A673 (cell line): ENCODE measurements at regions not wholly inside any gene's neighbourhood (a gene's known extent, or its start where the extent isn't known, plus 50 kb on each side); places are given as distances from the start of the nearest gene placed in this dataset.

Experiments used
- BruUV-seq: library from RNA; stranded (reverse); fragments of 400-500 nt; replicated peaks from 2 replicates; lab custom pipeline; 2021; lab: Mats Ljungman, UMichigan
- CTCF ChIA-PET: fragments of 300-600 bp; sonication (Branson Sonifier 250); formaldehyde crosslinking; loops from one replicate; lab custom pipeline; 2022; ENCODE audit warnings: antibody characterized with exemption; lab: Charles Lee
- POLR2A ChIA-PET: fragments of 300-600 bp; sonication (Branson Sonifier 250); formaldehyde crosslinking; loops from one replicate; lab custom pipeline; 2022; ENCODE audit warnings: antibody characterized with exemption; ENCODE audit not compliant: low non-redundant PET; lab: Charles Lee
- DNase-seq: peaks from one replicate; pipeline ENCODE4 v3.0.0-alpha.2; 2015; ENCODE audit warnings: low spot score
- H3K27ac ChIP-seq: fragments of 200-600 bp; sonication (generic); 2 replicates; pipeline ENCODE4 v1.5.1; 2016; ENCODE audit warnings: mixed run types, low read depth, mild to moderate bottlenecking, mixed read lengths, antibody characterized with exemption, low read length; ENCODE audit not compliant: poor library complexity, severe bottlenecking
- H3K27me3 ChIP-seq: fragments of 200-600 bp; sonication (generic); replicated peaks from 2 replicates; pipeline ENCODE4 v1.6.1; 2017; ENCODE audit warnings: mixed run types, low read depth, mild to moderate bottlenecking, mixed read lengths, antibody characterized with exemption, low read length; ENCODE audit not compliant: insufficient read depth, poor library complexity
- H3K36me3 ChIP-seq: fragments of 200-600 bp; sonication (generic); 2 replicates; pipeline ENCODE4 v1.6.1; 2016; ENCODE audit warnings: mixed run types, mild to moderate bottlenecking, mixed read lengths, antibody characterized with exemption, low read length; ENCODE audit not compliant: insufficient read depth, poor library complexity, severe bottlenecking
- H3K4me1 ChIP-seq: fragments of 200-600 bp; sonication (generic); 2 replicates; pipeline ENCODE4 v1.6.1; 2017; ENCODE audit warnings: mixed run types, mild to moderate bottlenecking, mixed read lengths, antibody characterized with exemption, low read length; ENCODE audit not compliant: insufficient read depth, poor library complexity, severe bottlenecking
- H3K4me3 ChIP-seq: fragments of 200-600 bp; sonication (generic); 2 replicates; pipeline ENCODE4 v1.5.1; 2016; ENCODE audit warnings: low read depth, mixed run types, mild to moderate bottlenecking, mixed read lengths, low read length; ENCODE audit not compliant: poor library complexity, severe bottlenecking
- H3K9me3 ChIP-seq: fragments of 200-600 bp; sonication (generic); 2 replicates; pipeline ENCODE4 v1.6.1; 2016; ENCODE audit warnings: mixed run types, low read depth, mild to moderate bottlenecking, mixed read lengths, antibody characterized with exemption, low read length; ENCODE audit not compliant: poor library complexity, severe bottlenecking
- CTCF ChIP-seq: fragments of 300-800, 200-600 bp; sonication (generic); conservative IDR thresholded peaks from 2 replicates; pipeline ENCODE4 v1.5.1; 2017; ENCODE audit warnings: low read depth, mild to moderate bottlenecking, antibody characterized with exemption, low read length, moderate library complexity, mixed read lengths
- EZH2 ChIP-seq: fragments of 200-600 bp; sonication (generic); IDR thresholded peaks from 2 replicates; pipeline ENCODE4 v1.6.1; 2017; ENCODE audit warnings: borderline replicate concordance, low read depth, mild to moderate bottlenecking, mixed read lengths, antibody characterized with exemption, low read length; ENCODE audit not compliant: poor library complexity, severe bottlenecking
- intact Hi-C: fragments of 100-400 bp; cut with micrococcal nuclease; formaldehyde crosslinking; loops from one replicate; pipeline ENCODE4 v1.10.0; 2022; ENCODE audit not compliant: unreplicated experiment

GRCh38 chr7:33814400-33814799 lies 90.9 kb upstream of the BMPER start:
- no peak overlapping the region for H3K27ac ChIP-seq
- no peaks in the 10 kb centered on the region for H3K36me3 ChIP-seq
- no TSS peak for BruUV-seq
- no peak overlapping the region for H3K4me3 ChIP-seq
- CTCF ChIA-PET = no interaction called here
- TF ChIP-seq EZH2 (no peak), CTCF (no peak)
- H3K27me3 ChIP-seq = no peaks in the 10 kb centered on the region
- intact Hi-C loops = no loop called here
- no peaks in the 10 kb centered on the region for H3K4me1 ChIP-seq
- no peaks in the 10 kb centered on the region for H3K9me3 ChIP-seq
- no peak for DNase-seq
- POLR2A ChIA-PET = no interaction called here

GRCh38 chr7:33814936-33815335 lies 90.4 kb upstream of the BMPER start:
- Histone ChIP-seq H3K9me3 (no peaks in the 10 kb centered on the region), H3K36me3 (no peaks in the 10 kb centered on the region), H3K27me3 (no peaks in the 10 kb centered on the region), H3K27ac (no peak overlapping the region), H3K4me3 (no peak overlapping the region), H3K4me1 (no peaks in the 10 kb centered on the region)
- intact Hi-C loops = no loop called here
- no peak for DNase-seq
- CTCF ChIA-PET = no interaction called here
- TF ChIP-seq CTCF (no peak), EZH2 (no peak)
- BruUV-seq = no TSS peak
- POLR2A ChIA-PET = no interaction called here

GRCh38 chr7:33815336-33815735 lies 90.0 kb upstream of the BMPER start:
- ChIA-PET CTCF (no interaction called here), POLR2A (no interaction called here)
- no TSS peak for BruUV-seq
- no peaks in the 10 kb centered on the region for H3K4me1 ChIP-seq
- no peaks in the 10 kb centered on the region for H3K9me3 ChIP-seq
- DNase-seq = no peak
- H3K27me3 ChIP-seq = no peaks in the 10 kb centered on the region
- H3K27ac ChIP-seq = no peak overlapping the region
- TF ChIP-seq EZH2 (no peak), CTCF (no peak)
- intact Hi-C loops = no loop called here
- H3K4me3 ChIP-seq = no peak overlapping the region
- H3K36me3 ChIP-seq = no peaks in the 10 kb centered on the region
